Liver (tissue), 3 donors: ENCODE measurements at regions not wholly inside any gene's neighbourhood (a gene's known extent, or its start where the extent isn't known, plus 50 kb on each side); places are given as distances from the start of the nearest gene placed in this dataset.

Experiments used
- EGR1 ChIP-seq, 2 donors: IDR thresholded peaks; 2 replicates each; pipeline ENCODE4 v1.6.1; 2016 to 2018; ENCODE audit warnings: antibody characterized with exemption in 2 of 2, low read depth in 2 of 2
- GABPA ChIP-seq, 2 donors: IDR thresholded peaks in 1 of 2; conservative IDR thresholded peaks in 1 of 2; 2 replicates each; pipeline ENCODE4 v1.6.1; 2016; ENCODE audit warnings: antibody characterized with exemption in 2 of 2, mild to moderate bottlenecking in 1 of 2, moderate library complexity in 1 of 2
- RAD21 ChIP-seq, 2 donors: IDR thresholded peaks; 2 replicates each; pipeline ENCODE4 v1.6.1; 2016; ENCODE audit warnings: antibody characterized with exemption in 2 of 2, mild to moderate bottlenecking in 2 of 2
- SP1 ChIP-seq: IDR thresholded peaks from 2 replicates; pipeline ENCODE4 v1.6.1; 2018; ENCODE audit warnings: antibody characterized with exemption, mild to moderate bottlenecking
- TAF1 ChIP-seq: conservative IDR thresholded peaks from 2 replicates; pipeline ENCODE4 v1.6.1; 2016; ENCODE audit warnings: antibody characterized with exemption, mild to moderate bottlenecking
- TF ChIP-seq, protein P1 (sequence below): IDR thresholded peaks from 2 replicates; pipeline ENCODE4 v1.6.1; 2016; ENCODE audit warnings: antibody characterized with exemption
- TF ChIP-seq, protein P2 (sequence below): fragments of 150-350 bp; IDR thresholded peaks from 2 replicates; pipeline ENCODE4 v1.5.1; 2017; ENCODE audit warnings: improper control_type of control experiment, low read depth, low read length; ENCODE audit not compliant: missing input control
- TF ChIP-seq, protein P3 (sequence below): IDR thresholded peaks from 2 replicates; pipeline ENCODE4 v1.6.1; 2016; ENCODE audit warnings: antibody characterized with exemption
- TF ChIP-seq, protein P4 (sequence below): IDR thresholded peaks from 2 replicates; pipeline ENCODE4 v1.6.1; 2016; ENCODE audit warnings: antibody characterized with exemption, mild to moderate bottlenecking
- donor health status: healthy.
- donor health status: healthy.

DNA sequence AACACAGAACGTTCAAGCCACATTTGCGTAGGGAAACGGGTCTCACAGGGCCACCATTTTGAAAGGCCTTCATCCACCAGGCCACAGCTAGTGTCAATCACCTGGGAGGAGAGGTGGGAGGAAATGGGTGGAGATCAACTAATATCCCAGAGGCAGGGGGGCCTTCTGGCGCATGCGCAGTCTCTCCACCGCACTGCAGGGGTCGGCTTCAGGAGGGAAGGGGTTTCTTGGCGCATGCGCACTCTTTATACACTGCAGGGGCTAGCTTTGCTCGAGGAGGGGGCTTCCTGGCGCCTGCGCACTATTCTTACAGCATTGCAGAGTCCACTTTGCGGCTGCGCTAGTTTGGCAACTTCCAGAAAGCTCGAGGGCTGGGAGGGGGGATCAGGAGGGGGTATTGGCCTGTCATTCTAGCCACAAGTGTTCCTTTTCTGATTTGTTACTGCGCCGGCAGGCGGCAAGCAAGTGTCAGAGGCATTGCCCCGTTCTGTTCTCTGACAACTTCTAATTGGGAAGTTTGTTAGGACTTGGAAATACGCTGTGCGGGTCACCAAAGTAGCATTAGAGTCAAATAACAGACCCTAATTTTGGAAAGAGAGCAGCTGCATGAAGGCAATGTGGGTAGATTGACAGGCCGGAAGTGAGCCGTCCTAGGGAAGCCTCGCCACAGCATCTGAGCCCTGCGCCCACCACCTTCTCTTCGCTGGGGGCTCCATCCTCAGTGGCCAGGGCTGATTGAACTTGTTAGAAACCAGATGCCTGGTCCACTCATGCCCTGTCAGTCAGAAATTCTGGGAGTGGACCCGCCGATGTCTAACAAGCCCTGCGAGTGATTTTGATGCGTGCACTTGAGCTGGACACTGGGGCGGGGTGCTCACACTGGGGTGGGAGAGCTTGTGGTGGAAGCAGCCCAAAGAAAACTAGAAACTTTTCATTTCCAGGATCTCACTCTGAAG, 173.5 kb upstream of the NDN start:
- TF ChIP-seq, protein P1, sequence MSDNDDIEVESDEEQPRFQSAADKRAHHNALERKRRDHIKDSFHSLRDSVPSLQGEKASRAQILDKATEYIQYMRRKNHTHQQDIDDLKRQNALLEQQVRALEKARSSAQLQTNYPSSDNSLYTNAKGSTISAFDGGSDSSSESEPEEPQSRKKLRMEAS = no peak
- no peak for TF ChIP-seq EGR1 (IDR thresholded peaks at IDR 0.05; ENCODE audit: low read depth in 2 of 2)
- TF ChIP-seq, protein P2, sequence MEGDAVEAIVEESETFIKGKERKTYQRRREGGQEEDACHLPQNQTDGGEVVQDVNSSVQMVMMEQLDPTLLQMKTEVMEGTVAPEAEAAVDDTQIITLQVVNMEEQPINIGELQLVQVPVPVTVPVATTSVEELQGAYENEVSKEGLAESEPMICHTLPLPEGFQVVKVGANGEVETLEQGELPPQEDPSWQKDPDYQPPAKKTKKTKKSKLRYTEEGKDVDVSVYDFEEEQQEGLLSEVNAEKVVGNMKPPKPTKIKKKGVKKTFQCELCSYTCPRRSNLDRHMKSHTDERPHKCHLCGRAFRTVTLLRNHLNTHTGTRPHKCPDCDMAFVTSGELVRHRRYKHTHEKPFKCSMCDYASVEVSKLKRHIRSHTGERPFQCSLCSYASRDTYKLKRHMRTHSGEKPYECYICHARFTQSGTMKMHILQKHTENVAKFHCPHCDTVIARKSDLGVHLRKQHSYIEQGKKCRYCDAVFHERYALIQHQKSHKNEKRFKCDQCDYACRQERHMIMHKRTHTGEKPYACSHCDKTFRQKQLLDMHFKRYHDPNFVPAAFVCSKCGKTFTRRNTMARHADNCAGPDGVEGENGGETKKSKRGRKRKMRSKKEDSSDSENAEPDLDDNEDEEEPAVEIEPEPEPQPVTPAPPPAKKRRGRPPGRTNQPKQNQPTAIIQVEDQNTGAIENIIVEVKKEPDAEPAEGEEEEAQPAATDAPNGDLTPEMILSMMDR = no peak
- no peak for TF ChIP-seq RAD21 (IDR thresholded peaks at IDR 0.05)
- TF ChIP-seq GABPA (IDR thresholded peaks at IDR 0.05 in 1 of 2, conservative IDR thresholded peaks at IDR 0.05 in 1 of 2) = no peak
- no peak for TF ChIP-seq TAF1
- no peak for TF ChIP-seq SP1
- TF ChIP-seq, protein P3, sequence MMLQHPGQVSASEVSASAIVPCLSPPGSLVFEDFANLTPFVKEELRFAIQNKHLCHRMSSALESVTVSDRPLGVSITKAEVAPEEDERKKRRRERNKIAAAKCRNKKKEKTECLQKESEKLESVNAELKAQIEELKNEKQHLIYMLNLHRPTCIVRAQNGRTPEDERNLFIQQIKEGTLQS = no peak
- TF ChIP-seq, protein P4, sequence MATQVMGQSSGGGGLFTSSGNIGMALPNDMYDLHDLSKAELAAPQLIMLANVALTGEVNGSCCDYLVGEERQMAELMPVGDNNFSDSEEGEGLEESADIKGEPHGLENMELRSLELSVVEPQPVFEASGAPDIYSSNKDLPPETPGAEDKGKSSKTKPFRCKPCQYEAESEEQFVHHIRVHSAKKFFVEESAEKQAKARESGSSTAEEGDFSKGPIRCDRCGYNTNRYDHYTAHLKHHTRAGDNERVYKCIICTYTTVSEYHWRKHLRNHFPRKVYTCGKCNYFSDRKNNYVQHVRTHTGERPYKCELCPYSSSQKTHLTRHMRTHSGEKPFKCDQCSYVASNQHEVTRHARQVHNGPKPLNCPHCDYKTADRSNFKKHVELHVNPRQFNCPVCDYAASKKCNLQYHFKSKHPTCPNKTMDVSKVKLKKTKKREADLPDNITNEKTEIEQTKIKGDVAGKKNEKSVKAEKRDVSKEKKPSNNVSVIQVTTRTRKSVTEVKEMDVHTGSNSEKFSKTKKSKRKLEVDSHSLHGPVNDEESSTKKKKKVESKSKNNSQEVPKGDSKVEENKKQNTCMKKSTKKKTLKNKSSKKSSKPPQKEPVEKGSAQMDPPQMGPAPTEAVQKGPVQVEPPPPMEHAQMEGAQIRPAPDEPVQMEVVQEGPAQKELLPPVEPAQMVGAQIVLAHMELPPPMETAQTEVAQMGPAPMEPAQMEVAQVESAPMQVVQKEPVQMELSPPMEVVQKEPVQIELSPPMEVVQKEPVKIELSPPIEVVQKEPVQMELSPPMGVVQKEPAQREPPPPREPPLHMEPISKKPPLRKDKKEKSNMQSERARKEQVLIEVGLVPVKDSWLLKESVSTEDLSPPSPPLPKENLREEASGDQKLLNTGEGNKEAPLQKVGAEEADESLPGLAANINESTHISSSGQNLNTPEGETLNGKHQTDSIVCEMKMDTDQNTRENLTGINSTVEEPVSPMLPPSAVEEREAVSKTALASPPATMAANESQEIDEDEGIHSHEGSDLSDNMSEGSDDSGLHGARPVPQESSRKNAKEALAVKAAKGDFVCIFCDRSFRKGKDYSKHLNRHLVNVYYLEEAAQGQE = no peak
